ENCODE measurements at regions not wholly inside any gene's neighbourhood (a gene's known extent, or its start where the extent isn't known, plus 50 kb on each side); places are given as distances from the start of the nearest gene placed in this dataset.

- no peak for TF ChIP-seq CTCF (IDR thresholded peaks at IDR 0.05)
- TF ChIP-seq POLR2A (IDR thresholded peaks at IDR 0.05) = no peak
Measured at GRCh38 chr9:73880101-73880500, 617.0 kb upstream of the RORB start.

Measured in heart left ventricle (tissue), 13 donors.